HCT116 (cell line): ENCODE measurements at regions not wholly inside any gene's neighbourhood (a gene's known extent, or its start where the extent isn't known, plus 50 kb on each side); places are given as distances from the start of the nearest gene placed in this dataset.

Experiments used
- ATAC-seq: fragments of 200-7000 bp; cut with Tn5 transposase; 2 replicates; pipeline ENCODE4 v1.9.1; 2020; ENCODE audit warnings: mild to moderate bottlenecking, moderate library complexity
- BruUV-seq: library from RNA; stranded (reverse); fragments of 400-500 nt; replicated peaks from 2 replicates; lab custom pipeline; 2021; lab: Mats Ljungman, UMichigan
- CTCF ChIA-PET: fragments of 300-600 bp; sonication (Branson Sonifier 250); formaldehyde crosslinking; loops from one replicate; lab custom pipeline; 2021; ENCODE audit warnings: antibody characterized with exemption; lab: Charles Lee
- POLR2A ChIA-PET: fragments of 300-600, 350-600 bp; sonication (Branson Sonifier 250); formaldehyde crosslinking; loops from one replicate; lab custom pipeline; 2021; ENCODE audit warnings: antibody characterized with exemption; lab: Charles Lee
- RAD21 ChIA-PET, 2 experiments: fragments of 300-600 bp; sonication (Branson Sonifier 250); formaldehyde crosslinking; loops; one replicate each; lab custom pipeline; 2023; ENCODE audit warnings: low total read pairs in 2 of 2; ENCODE audit not compliant: uncharacterized antibody in 2 of 2, unreplicated experiment in 2 of 2, low non-redundant PET in 1 of 2; lab: Charles Lee
- DNase-seq: peaks from one replicate; pipeline ENCODE4 v3.0.0-alpha.2; 2010; ENCODE audit warnings: low read depth, low spot score
- H2AFZ ChIP-seq: fragments of 200-600 bp; shearing (Covaris generic), sonication (generic); 2 replicates; pipeline ENCODE4 v1.6.1; 2017; ENCODE audit warnings: low read depth, mixed run types, mixed read lengths, antibody characterized with exemption, low read length; ENCODE audit not compliant: poor library complexity, severe bottlenecking
- H3K27ac ChIP-seq: 2 replicates; pipeline ENCODE4 v1.5.1; 2012; ENCODE audit warnings: low read depth, low read length
- H3K27me3 ChIP-seq: fragments of 200-600 bp; sonication (generic); 2 replicates; pipeline ENCODE4 v1.6.1; 2016; ENCODE audit warnings: mixed run types, low read length, mixed read lengths; ENCODE audit not compliant: insufficient read depth
- H3K36me3 ChIP-seq, 2 experiments: fragments of 200-500 bp in 1 of 2; fragments of 200-600 bp in 1 of 2; sonication (Bioruptor generic) in 1 of 2; sonication (generic) in 1 of 2; 2 replicates each; pipeline versions ENCODE4 v1.5.1 to v1.6.1; 2014 to 2016; ENCODE audit warnings: low read length in 2 of 2, inconsistent platforms in 1 of 2, mixed read lengths in 1 of 2, mixed run types in 1 of 2; ENCODE audit not compliant: insufficient read depth in 2 of 2, control insufficient read depth in 1 of 2
- H3K4me1 ChIP-seq, 2 experiments: fragments of 200-600 bp in 1 of 2; sonication (generic) in 1 of 2; 2 replicates each; pipeline versions ENCODE4 v1.5.1 to v1.6.1; 2012 to 2017; ENCODE audit warnings: low read length in 2 of 2, inconsistent platforms in 1 of 2, mild to moderate bottlenecking in 1 of 2, mixed read lengths in 1 of 2, mixed run types in 1 of 2, moderate library complexity in 1 of 2; ENCODE audit not compliant: insufficient read depth in 2 of 2, control insufficient read depth in 1 of 2
- H3K4me2 ChIP-seq: fragments of 200-600 bp; sonication (generic); 2 replicates; pipeline ENCODE4 v1.6.1; 2017; ENCODE audit warnings: mixed run types, low read length, mixed read lengths
- H3K4me3 ChIP-seq, 2 experiments: fragments of 200-600 bp in 1 of 2; sonication (generic) in 1 of 2; replicated peaks in 1 of 2; 2 replicates each; pipeline ENCODE4 v1.5.1; 2011 to 2016; ENCODE audit warnings: low read length in 2 of 2, control low read depth in 1 of 2, low read depth in 1 of 2, mild to moderate bottlenecking in 1 of 2, mixed read lengths in 1 of 2, mixed run types in 1 of 2
- H3K79me2 ChIP-seq: fragments of 200-600 bp; sonication (generic); 2 replicates; pipeline ENCODE4 v1.6.1; 2017; ENCODE audit warnings: mild to moderate bottlenecking, mixed run types, low read length, moderate library complexity, mixed read lengths; ENCODE audit not compliant: insufficient read depth
- H3K9ac ChIP-seq: fragments of 200-600 bp; sonication (generic); 2 replicates; pipeline ENCODE4 v1.6.1; 2016; ENCODE audit warnings: low read length, mixed read lengths
- H3K9me2 ChIP-seq: fragments of 200-600 bp; sonication (generic), shearing (Covaris generic); 2 replicates; pipeline ENCODE4 v1.6.1; 2017; ENCODE audit warnings: mixed run types, mild to moderate bottlenecking, moderate library complexity; ENCODE audit not compliant: insufficient read depth
- H3K9me3 ChIP-seq, 2 experiments: fragments of 200-500 bp in 1 of 2; fragments of 200-600 bp in 1 of 2; sonication (Bioruptor generic) in 1 of 2; sonication (generic) in 1 of 2; 2 replicates each; pipeline ENCODE4 v1.6.1; 2014 to 2017; ENCODE audit warnings: low read length in 2 of 2, mixed read lengths in 2 of 2, inconsistent platforms in 1 of 2, low read depth in 1 of 2, mild to moderate bottlenecking in 1 of 2, mixed run types in 1 of 2, moderate library complexity in 1 of 2; ENCODE audit not compliant: control insufficient read depth in 1 of 2, insufficient read depth in 1 of 2
- H4K20me1 ChIP-seq: fragments of 200-600 bp; sonication (generic), shearing (Covaris generic); 2 replicates; pipeline ENCODE4 v1.6.1; 2017; ENCODE audit warnings: mixed run types, mild to moderate bottlenecking, moderate library complexity; ENCODE audit not compliant: insufficient read depth
- ATF3 ChIP-seq: IDR thresholded peaks from 2 replicates; pipeline ENCODE4 v1.6.1; 2012
- CTCF ChIP-seq, 3 experiments: fragments of 200-600 bp in 1 of 3; sonication (generic) in 1 of 3; IDR thresholded peaks in 2 of 3; conservative IDR thresholded peaks in 1 of 3; 2 replicates each; pipeline ENCODE4 v1.5.1; 2012 to 2017; ENCODE audit warnings: low read depth in 2 of 3, low read length in 2 of 3, antibody characterized with exemption in 1 of 3, borderline replicate concordance in 1 of 3, control low read depth in 1 of 3, mild to moderate bottlenecking in 1 of 3, mixed read lengths in 1 of 3, mixed run types in 1 of 3, moderate library complexity in 1 of 3; ENCODE audit not compliant: insufficient read depth in 1 of 3
- EZH2phosphoT487 ChIP-seq: fragments of 200-600 bp; IDR thresholded peaks from 2 replicates; pipeline ENCODE4 v1.6.1; 2018; ENCODE audit warnings: antibody characterized with exemption, borderline replicate concordance
- FOSL1 ChIP-seq: IDR thresholded peaks from 2 replicates; pipeline ENCODE4 v1.6.1; 2012; ENCODE audit warnings: low read depth
- MAX ChIP-seq: IDR thresholded peaks from 2 replicates; pipeline ENCODE4 v1.6.1; 2012
- RAD21 ChIP-seq: IDR thresholded peaks from 2 replicates; pipeline ENCODE4 v1.6.1; 2012; ENCODE audit warnings: low read depth, mild to moderate bottlenecking
- SP1 ChIP-seq: IDR thresholded peaks from 2 replicates; pipeline ENCODE4 v1.6.1; 2012; ENCODE audit warnings: low read depth
- SRF ChIP-seq: IDR thresholded peaks from 2 replicates; pipeline ENCODE4 v1.6.1; 2012; ENCODE audit warnings: low read depth
- ZFX ChIP-seq: fragments of 450-650 bp; IDR thresholded peaks from 2 replicates; pipeline ENCODE4 v1.6.1; 2017
- intact Hi-C: fragments of 100-400 bp; cut with micrococcal nuclease; formaldehyde crosslinking; loops from 2 replicates; pipeline ENCODE4 v1.10.0; 2022

GRCh38 chr17:63082273-63082861 is 116.3 kb downstream of the TANC2 start:
- H3K27ac ChIP-seq: no peak overlapping the region
- no peak overlapping the region for H2AFZ ChIP-seq
- CTCF ChIA-PET: interaction anchor here (0.7 to 3.7 kb wide), 22 partner anchors 9 to 530 kb away, joined by 3 to 66 read pairs (median 4); no protein-coding TSS in a partner anchor
- H3K27me3 ChIP-seq: no peaks in the 10 kb centered on the region
- H3K4me3 ChIP-seq: no peak overlapping the region
- no TSS peak for BruUV-seq
- TF ChIP-seq SP1: no peak
- no peak for TF ChIP-seq FOSL1
- no peak for TF ChIP-seq EZH2phosphoT487
- no peak for TF ChIP-seq SRF
- TF ChIP-seq ZFX: no peak
- TF ChIP-seq RAD21: peak; percentile 74
- TF ChIP-seq ATF3: no peak
- TF ChIP-seq MAX: no peak
- peak; percentile 54 to 58 (median 55) for TF ChIP-seq CTCF (IDR thresholded peaks at IDR 0.05 in 2 of 3, conservative IDR thresholded peaks at IDR 0.05 in 1 of 3; ENCODE audit: borderline replicate concordance in 1 of 3, insufficient read depth in 1 of 3, low read depth in 2 of 3, low read length in 2 of 3)
- RAD21 ChIA-PET: interaction anchor here (0.6 to 1.8 kb wide), 4 partner anchors 87 to 324 kb away, joined by 4 to 10 read pairs (median 4); no protein-coding TSS in a partner anchor
- H3K4me1 ChIP-seq: no peaks in the 10 kb centered on the region
- no peaks in the 10 kb centered on the region for H4K20me1 ChIP-seq
- H3K79me2 ChIP-seq: 0 out of 2 replicates have a peak, but pooled peaks cover 4% of the 10 kb centered on the region
- H3K9me2 ChIP-seq: no peaks in the 10 kb centered on the region
- no peak overlapping the region for H3K4me2 ChIP-seq
- no peak overlapping the region for H3K9ac ChIP-seq
- H3K36me3 ChIP-seq: no peaks in the 10 kb centered on the region
- intact Hi-C loops: loop anchor here (1.0 to 10.0 kb wide), 4 partner anchors 88 to 408 kb away; no protein-coding TSS in a partner anchor
- DNase-seq: peak; percentile 10
- POLR2A ChIA-PET: no interaction called here
- peak; percentile 59 for ATAC-seq
- H3K9me3 ChIP-seq: 0 out of 4 replicates have a peak, but pooled peaks cover 0 to 5% of the 10 kb centered on the region in 2 experiments
